HCT116 (cell line): ENCODE measurements at regions not wholly inside any gene's neighbourhood (a gene's known extent, or its start where the extent isn't known, plus 50 kb on each side); places are given as distances from the start of the nearest gene placed in this dataset.
"Not testable (repeated sequence)": the region's sequence is repeated elsewhere in the genome, so short reads cannot be mapped to it uniquely, and the experiment has no call there.

Source experiments
- ATAC-seq: fragments of 200-7000 bp; cut with Tn5 transposase; 2 replicates; pipeline ENCODE4 v1.9.1; 2020; ENCODE audit warnings: mild to moderate bottlenecking, moderate library complexity
- BruUV-seq: library from RNA; stranded (reverse); fragments of 400-500 nt; replicated peaks from 2 replicates; lab custom pipeline; 2021; lab: Mats Ljungman, UMichigan
- CTCF ChIA-PET: fragments of 300-600 bp; sonication (Branson Sonifier 250); formaldehyde crosslinking; loops from one replicate; lab custom pipeline; 2021; ENCODE audit warnings: antibody characterized with exemption; lab: Charles Lee
- POLR2A ChIA-PET: fragments of 300-600, 350-600 bp; sonication (Branson Sonifier 250); formaldehyde crosslinking; loops from one replicate; lab custom pipeline; 2021; ENCODE audit warnings: antibody characterized with exemption; lab: Charles Lee
- RAD21 ChIA-PET, 2 experiments: fragments of 300-600 bp; sonication (Branson Sonifier 250); formaldehyde crosslinking; loops; one replicate each; lab custom pipeline; 2023; ENCODE audit warnings: low total read pairs in 2 of 2; ENCODE audit not compliant: uncharacterized antibody in 2 of 2, unreplicated experiment in 2 of 2, low non-redundant PET in 1 of 2; lab: Charles Lee
- DNase-seq: peaks from one replicate; pipeline ENCODE4 v3.0.0-alpha.2; 2010; ENCODE audit warnings: low read depth, low spot score
- H2AFZ ChIP-seq: fragments of 200-600 bp; shearing (Covaris generic), sonication (generic); 2 replicates; pipeline ENCODE4 v1.6.1; 2017; ENCODE audit warnings: low read depth, mixed run types, mixed read lengths, antibody characterized with exemption, low read length; ENCODE audit not compliant: poor library complexity, severe bottlenecking
- H3K27ac ChIP-seq: 2 replicates; pipeline ENCODE4 v1.5.1; 2012; ENCODE audit warnings: low read depth, low read length
- H3K27me3 ChIP-seq: fragments of 200-600 bp; sonication (generic); 2 replicates; pipeline ENCODE4 v1.6.1; 2016; ENCODE audit warnings: mixed run types, low read length, mixed read lengths; ENCODE audit not compliant: insufficient read depth
- H3K36me3 ChIP-seq, 2 experiments: fragments of 200-500 bp in 1 of 2; fragments of 200-600 bp in 1 of 2; sonication (Bioruptor generic) in 1 of 2; sonication (generic) in 1 of 2; 2 replicates each; pipeline versions ENCODE4 v1.5.1 to v1.6.1; 2014 to 2016; ENCODE audit warnings: low read length in 2 of 2, inconsistent platforms in 1 of 2, mixed read lengths in 1 of 2, mixed run types in 1 of 2; ENCODE audit not compliant: insufficient read depth in 2 of 2, control insufficient read depth in 1 of 2
- H3K4me1 ChIP-seq, 2 experiments: fragments of 200-600 bp in 1 of 2; sonication (generic) in 1 of 2; 2 replicates each; pipeline versions ENCODE4 v1.5.1 to v1.6.1; 2012 to 2017; ENCODE audit warnings: low read length in 2 of 2, inconsistent platforms in 1 of 2, mild to moderate bottlenecking in 1 of 2, mixed read lengths in 1 of 2, mixed run types in 1 of 2, moderate library complexity in 1 of 2; ENCODE audit not compliant: insufficient read depth in 2 of 2, control insufficient read depth in 1 of 2
- H3K4me2 ChIP-seq: fragments of 200-600 bp; sonication (generic); 2 replicates; pipeline ENCODE4 v1.6.1; 2017; ENCODE audit warnings: mixed run types, low read length, mixed read lengths
- H3K4me3 ChIP-seq, 2 experiments: fragments of 200-600 bp in 1 of 2; sonication (generic) in 1 of 2; replicated peaks in 1 of 2; 2 replicates each; pipeline ENCODE4 v1.5.1; 2011 to 2016; ENCODE audit warnings: low read length in 2 of 2, control low read depth in 1 of 2, low read depth in 1 of 2, mild to moderate bottlenecking in 1 of 2, mixed read lengths in 1 of 2, mixed run types in 1 of 2
- H3K79me2 ChIP-seq: fragments of 200-600 bp; sonication (generic); 2 replicates; pipeline ENCODE4 v1.6.1; 2017; ENCODE audit warnings: mild to moderate bottlenecking, mixed run types, low read length, moderate library complexity, mixed read lengths; ENCODE audit not compliant: insufficient read depth
- H3K9ac ChIP-seq: fragments of 200-600 bp; sonication (generic); 2 replicates; pipeline ENCODE4 v1.6.1; 2016; ENCODE audit warnings: low read length, mixed read lengths
- H3K9me2 ChIP-seq: fragments of 200-600 bp; sonication (generic), shearing (Covaris generic); 2 replicates; pipeline ENCODE4 v1.6.1; 2017; ENCODE audit warnings: mixed run types, mild to moderate bottlenecking, moderate library complexity; ENCODE audit not compliant: insufficient read depth
- H3K9me3 ChIP-seq, 2 experiments: fragments of 200-500 bp in 1 of 2; fragments of 200-600 bp in 1 of 2; sonication (Bioruptor generic) in 1 of 2; sonication (generic) in 1 of 2; 2 replicates each; pipeline ENCODE4 v1.6.1; 2014 to 2017; ENCODE audit warnings: low read length in 2 of 2, mixed read lengths in 2 of 2, inconsistent platforms in 1 of 2, low read depth in 1 of 2, mild to moderate bottlenecking in 1 of 2, mixed run types in 1 of 2, moderate library complexity in 1 of 2; ENCODE audit not compliant: control insufficient read depth in 1 of 2, insufficient read depth in 1 of 2
- H4K20me1 ChIP-seq: fragments of 200-600 bp; sonication (generic), shearing (Covaris generic); 2 replicates; pipeline ENCODE4 v1.6.1; 2017; ENCODE audit warnings: mixed run types, mild to moderate bottlenecking, moderate library complexity; ENCODE audit not compliant: insufficient read depth
- ATF3 ChIP-seq: IDR thresholded peaks from 2 replicates; pipeline ENCODE4 v1.6.1; 2012
- CEBPB ChIP-seq: IDR thresholded peaks from 2 replicates; pipeline ENCODE4 v1.6.1; 2012; ENCODE audit warnings: low read depth
- CTCF ChIP-seq, 3 experiments: fragments of 200-600 bp in 1 of 3; sonication (generic) in 1 of 3; IDR thresholded peaks in 2 of 3; conservative IDR thresholded peaks in 1 of 3; 2 replicates each; pipeline ENCODE4 v1.5.1; 2012 to 2017; ENCODE audit warnings: low read depth in 2 of 3, low read length in 2 of 3, antibody characterized with exemption in 1 of 3, borderline replicate concordance in 1 of 3, control low read depth in 1 of 3, mild to moderate bottlenecking in 1 of 3, mixed read lengths in 1 of 3, mixed run types in 1 of 3, moderate library complexity in 1 of 3; ENCODE audit not compliant: insufficient read depth in 1 of 3
- ELF1 ChIP-seq: IDR thresholded peaks from 2 replicates; pipeline ENCODE4 v1.6.1; 2012; ENCODE audit warnings: low read depth, borderline replicate concordance
- EZH2 ChIP-seq: fragments of 200-600 bp; sonication (generic); IDR thresholded peaks from 2 replicates; pipeline ENCODE4 v1.6.1; 2017; ENCODE audit warnings: antibody characterized with exemption, mixed run types
- EZH2phosphoT487 ChIP-seq: fragments of 200-600 bp; IDR thresholded peaks from 2 replicates; pipeline ENCODE4 v1.6.1; 2018; ENCODE audit warnings: antibody characterized with exemption, borderline replicate concordance
- FOSL1 ChIP-seq: IDR thresholded peaks from 2 replicates; pipeline ENCODE4 v1.6.1; 2012; ENCODE audit warnings: low read depth
- POLR2AphosphoS5 ChIP-seq: IDR thresholded peaks from 2 replicates; pipeline ENCODE4 v1.6.1; 2011; ENCODE audit warnings: mild to moderate bottlenecking, low read depth, low read length, moderate library complexity
- RAD21 ChIP-seq: IDR thresholded peaks from 2 replicates; pipeline ENCODE4 v1.6.1; 2012; ENCODE audit warnings: low read depth, mild to moderate bottlenecking
- SIN3A ChIP-seq: IDR thresholded peaks from 2 replicates; pipeline ENCODE4 v1.6.1; 2012; ENCODE audit warnings: low read depth
- SP1 ChIP-seq: IDR thresholded peaks from 2 replicates; pipeline ENCODE4 v1.6.1; 2012; ENCODE audit warnings: low read depth
- TCF7L2 ChIP-seq: IDR thresholded peaks from 2 replicates; pipeline ENCODE4 v1.7.0; 2011; ENCODE audit warnings: borderline replicate concordance, inconsistent platforms; ENCODE audit not compliant: insufficient read depth, insufficient read length; ENCODE audit errors: extremely low read depth
- YY1 ChIP-seq: IDR thresholded peaks from 2 replicates; pipeline ENCODE4 v1.6.1; 2011; ENCODE audit warnings: low read length, low read depth, moderate library complexity, mild to moderate bottlenecking; ENCODE audit not compliant: insufficient replicate concordance; ENCODE audit errors: extremely low read depth
- ZBTB33 ChIP-seq: IDR thresholded peaks from 2 replicates; pipeline ENCODE4 v1.6.1; 2011; ENCODE audit warnings: mild to moderate bottlenecking, low read length, moderate library complexity; ENCODE audit not compliant: insufficient replicate concordance; ENCODE audit errors: extremely low read depth
- ZFX ChIP-seq: fragments of 450-650 bp; IDR thresholded peaks from 2 replicates; pipeline ENCODE4 v1.6.1; 2017
- intact Hi-C: fragments of 100-400 bp; cut with micrococcal nuclease; formaldehyde crosslinking; loops from 2 replicates; pipeline ENCODE4 v1.10.0; 2022

- H3K4me3 ChIP-seq, POLR2A ChIA-PET, DNase-seq, H3K79me2 ChIP-seq, CTCF ChIA-PET, BruUV-seq, H4K20me1 ChIP-seq, H3K27me3 ChIP-seq, H3K4me1 ChIP-seq, H3K4me2 ChIP-seq, H2AFZ ChIP-seq, ATAC-seq, H3K9me2 ChIP-seq, intact Hi-C loops, H3K9ac ChIP-seq, H3K27ac ChIP-seq, H3K9me3 ChIP-seq, RAD21 ChIA-PET, H3K36me3 ChIP-seq: not testable (repeated sequence)
Measured at GRCh38 chr5:89164703-89165102, 281.7 kb upstream of the MEF2C start.

- no peak overlapping the region for H3K4me2 ChIP-seq
- H2AFZ ChIP-seq = no peak overlapping the region
- H3K9me2 ChIP-seq = no peaks in the 10 kb centered on the region
- H3K4me3 ChIP-seq = no peak overlapping the region
- RAD21 ChIA-PET = no interaction called here
- CTCF ChIA-PET = no interaction called here
- intact Hi-C loops = no loop called here
- H3K4me1 ChIP-seq = no peaks in the 10 kb centered on the region
- ATAC-seq = no peak
- no peak overlapping the region for H3K9ac ChIP-seq
- no peak overlapping the region for H3K27ac ChIP-seq
- POLR2A ChIA-PET = no interaction called here
- H4K20me1 ChIP-seq = no peaks in the 10 kb centered on the region
- no peaks in the 10 kb centered on the region for H3K36me3 ChIP-seq
- no TSS peak for BruUV-seq
- no peaks in the 10 kb centered on the region for H3K27me3 ChIP-seq
- H3K79me2 ChIP-seq = no peaks in the 10 kb centered on the region
- H3K9me3 ChIP-seq = no peaks in the 10 kb centered on the region
- no peak for DNase-seq
- no peak for TF ChIP-seq YY1
- TF ChIP-seq FOSL1 = no peak
- TF ChIP-seq SP1 = no peak
- TF ChIP-seq CTCF (IDR thresholded peaks at IDR 0.05 in 2 of 3, conservative IDR thresholded peaks at IDR 0.05 in 1 of 3; ENCODE audit: borderline replicate concordance in 1 of 3, insufficient read depth in 1 of 3, low read depth in 2 of 3, low read length in 2 of 3) = no peak
- TF ChIP-seq TCF7L2 = no peak
- TF ChIP-seq EZH2 = no peak
- no peak for TF ChIP-seq ZBTB33
- TF ChIP-seq ATF3 = no peak
- no peak for TF ChIP-seq POLR2AphosphoS5
- TF ChIP-seq SIN3A = no peak
- TF ChIP-seq ELF1 = no peak
- no peak for TF ChIP-seq CEBPB
- no peak for TF ChIP-seq EZH2phosphoT487
- no peak for TF ChIP-seq ZFX
- TF ChIP-seq RAD21 = no peak
Measured at GRCh38 chr5:89156226-89156625, 273.2 kb upstream of the MEF2C start.
